GM12878 (cell line): ENCODE measurements at regions not wholly inside any gene's neighbourhood (a gene's known extent, or its start where the extent isn't known, plus 50 kb on each side); places are given as distances from the start of the nearest gene placed in this dataset.

Experiments
- ATAC-seq: fragments of 200-7000 bp; cut with Tn5 transposase; 3 replicates; pipeline ENCODE4 v1.9.1; 2020; ENCODE audit warnings: mild to moderate bottlenecking, moderate library complexity
- BruUV-seq: library from RNA; stranded (reverse); fragments of 400-500 nt; replicated peaks from 2 replicates; lab custom pipeline; 2021; lab: Mats Ljungman, UMichigan
- CTCF ChIA-PET: fragments of 300-600 bp; sonication (Branson Sonifier 250); formaldehyde crosslinking; extraction: SDS; loops from one replicate; lab custom pipeline; 2021; ENCODE audit warnings: inconsistent platforms; lab: Yijun Ruan, JAX
- POLR2A ChIA-PET: fragments of 350-600 bp; formaldehyde crosslinking; extraction: SDS; loops from one replicate; lab custom pipeline; 2021; ENCODE audit warnings: inconsistent platforms; lab: Charles Lee
- RAD21 ChIA-PET: fragments of 300-600 bp; sonication (Branson Sonifier 250); formaldehyde crosslinking; loops from one replicate; lab custom pipeline; 2023; ENCODE audit warnings: antibody characterized with exemption; ENCODE audit not compliant: unreplicated experiment; lab: Charles Lee
- SMC1A ChIA-PET: fragments of 300-600 bp; sonication (Branson Sonifier 250); formaldehyde crosslinking; loops from one replicate; lab custom pipeline; 2023; ENCODE audit not compliant: unreplicated experiment, uncharacterized antibody; lab: Charles Lee
- DNase-seq: peaks from one replicate; pipeline ENCODE4 v3.0.0-alpha.2; 2011; ENCODE audit warnings: low read depth, low spot score
- FAIRE-seq: peaks from 3 replicates; lab custom pipeline; 2011; peaks lifted over from hg19 to GRCh38; lab: Jason Lieb, UNC
- H2AFZ ChIP-seq: 2 replicates; pipeline ENCODE4 v1.6.0; 2011; ENCODE audit warnings: low read depth, low read length, control low read depth; ENCODE audit not compliant: control insufficient read depth
- H3K27ac ChIP-seq: 2 replicates; pipeline ENCODE4 v1.5.1; 2011; ENCODE audit warnings: control low read depth; ENCODE audit not compliant: control insufficient read depth, insufficient read depth
- H3K27me3 ChIP-seq, 2 experiments: replicated peaks in 1 of 2; 2 replicates each; pipeline versions ENCODE4 v1.6.0 to v1.6.1; 2011; ENCODE audit warnings: low read length in 1 of 2; ENCODE audit not compliant: control insufficient read depth in 2 of 2, insufficient read depth in 2 of 2
- H3K36me3 ChIP-seq, 2 experiments: 2 replicates each; pipeline ENCODE4 v1.5.1; 2011; ENCODE audit warnings: low read length in 1 of 2; ENCODE audit not compliant: control insufficient read depth in 2 of 2, insufficient read depth in 2 of 2
- H3K4me1 ChIP-seq: 2 replicates; pipeline ENCODE4 v1.6.1; 2011; ENCODE audit warnings: mild to moderate bottlenecking, low read length, moderate library complexity, mixed read lengths; ENCODE audit not compliant: control insufficient read depth, insufficient read depth
- H3K4me2 ChIP-seq: 2 replicates; pipeline ENCODE4 v1.6.0; 2011; ENCODE audit warnings: control low read depth; ENCODE audit not compliant: control insufficient read depth, insufficient read depth
- H3K4me3 ChIP-seq: fragments of 200-600 bp; sonication (generic); 2 replicates; pipeline ENCODE4 v1.5.1; 2016
- H3K79me2 ChIP-seq: 2 replicates; pipeline ENCODE4 v1.6.0; 2011; ENCODE audit warnings: low read length; ENCODE audit not compliant: control insufficient read depth, insufficient read depth
- H3K9ac ChIP-seq: 2 replicates; pipeline ENCODE4 v1.8.0; 2011; ENCODE audit warnings: low read length, control low read depth, mixed read lengths; ENCODE audit not compliant: control insufficient read depth, insufficient read depth
- H3K9me3 ChIP-seq: replicated peaks from 3 replicates; pipeline ENCODE4 v1.5.1; 2011; ENCODE audit warnings: mild to moderate bottlenecking, low read length; ENCODE audit not compliant: control insufficient read depth, insufficient read depth
- H4K20me1 ChIP-seq: 2 replicates; pipeline ENCODE4 v1.6.0; 2011; ENCODE audit not compliant: control insufficient read depth, insufficient read depth
- BCL3 ChIP-seq: IDR thresholded peaks from 2 replicates; pipeline ENCODE4 v1.6.1; 2011; ENCODE audit warnings: borderline replicate concordance, low read depth, mild to moderate bottlenecking, moderate library complexity, low read length; ENCODE audit not compliant: insufficient read depth, poor library complexity, severe bottlenecking
- BMI1 ChIP-seq: fragments of 450-650 bp; IDR thresholded peaks from 2 replicates; pipeline ENCODE4 v1.6.1; 2016; ENCODE audit warnings: mild to moderate bottlenecking, moderate library complexity, borderline replicate concordance
- EP300 ChIP-seq, 2 experiments: fragments of 150-350 bp in 1 of 2; IDR thresholded peaks; 2 replicates each; pipeline ENCODE4 v1.6.1; 2011 to 2012; ENCODE audit warnings: low read depth in 2 of 2, low read length in 2 of 2, borderline replicate concordance in 1 of 2, improper control_type of control experiment in 1 of 2, inconsistent platforms in 1 of 2; ENCODE audit not compliant: control insufficient read depth in 1 of 2
- FOXK2 ChIP-seq: fragments of 450-650 bp; IDR thresholded peaks from 2 replicates; pipeline ENCODE4 v1.6.1; 2017; ENCODE audit warnings: mild to moderate bottlenecking, moderate library complexity
- FOXM1 ChIP-seq: IDR thresholded peaks from 2 replicates; pipeline ENCODE4 v1.6.1; 2012; ENCODE audit warnings: low read depth, mild to moderate bottlenecking, inconsistent platforms, low read length, moderate library complexity
- HDAC2 ChIP-seq: fragments of 200-600 bp; sonication (generic); IDR thresholded peaks from 2 replicates; pipeline ENCODE4 v1.6.1; 2017
- KDM1A ChIP-seq: fragments of 200-600 bp; sonication (generic); IDR thresholded peaks from 2 replicates; pipeline ENCODE4 v1.6.1; 2016; ENCODE audit warnings: borderline replicate concordance
- LARP7 ChIP-seq: fragments of 450-650 bp; IDR thresholded peaks from 2 replicates; pipeline ENCODE4 v1.6.1; 2017; ENCODE audit warnings: mild to moderate bottlenecking
- MEF2A ChIP-seq: IDR thresholded peaks from 2 replicates; pipeline ENCODE4 v1.6.1; 2011; ENCODE audit warnings: low read depth, mild to moderate bottlenecking, low read length, moderate library complexity; ENCODE audit not compliant: insufficient read depth
- MYB ChIP-seq: fragments of 150-350 bp; IDR thresholded peaks from 2 replicates; pipeline ENCODE4 v1.6.1; 2014; ENCODE audit warnings: mild to moderate bottlenecking, low read depth, low read length, borderline replicate concordance
- NFIC ChIP-seq: IDR thresholded peaks from 2 replicates; pipeline ENCODE4 v1.6.1; 2012; ENCODE audit warnings: low read depth, mild to moderate bottlenecking, inconsistent platforms, low read length, moderate library complexity
- NR2F1 ChIP-seq: fragments of 450-650 bp; conservative IDR thresholded peaks from 2 replicates; pipeline ENCODE4 v1.6.1; 2017; ENCODE audit warnings: mild to moderate bottlenecking
- PAX5 ChIP-seq: IDR thresholded peaks from 2 replicates; pipeline ENCODE4 v1.6.1; 2011; ENCODE audit warnings: low read depth, low read length, borderline replicate concordance
- RAD51 ChIP-seq: fragments of 450-650 bp; IDR thresholded peaks from 2 replicates; pipeline ENCODE4 v1.6.1; 2016; ENCODE audit warnings: moderate library complexity, mild to moderate bottlenecking, inconsistent platforms
- SIN3A ChIP-seq: IDR thresholded peaks from 2 replicates; pipeline ENCODE4 v1.6.1; 2012; ENCODE audit warnings: low read depth, low read length, improper control_type of control experiment
- SMAD1 ChIP-seq: fragments of 450-650 bp; IDR thresholded peaks from 2 replicates; pipeline ENCODE4 v1.6.1; 2018; ENCODE audit warnings: mild to moderate bottlenecking, low read depth; ENCODE audit not compliant: partially characterized antibody
- STAT1 ChIP-seq: fragments of 450-650 bp; conservative IDR thresholded peaks from 2 replicates; pipeline ENCODE4 v1.6.1; 2014; ENCODE audit warnings: antibody characterized with exemption, mild to moderate bottlenecking
- ZBTB11 ChIP-seq: fragments of 450-650 bp; formaldehyde crosslinking; IDR thresholded peaks from 2 replicates; pipeline ENCODE4 v1.5.0; 2022; ENCODE audit warnings: mild to moderate bottlenecking, missing genetic modification characterization
- ZNF207 ChIP-seq: fragments of 450-650 bp; IDR thresholded peaks from 2 replicates; pipeline ENCODE4 v1.6.1; 2014; ENCODE audit warnings: antibody characterized with exemption, mild to moderate bottlenecking, borderline replicate concordance
- WGBS: methylation state at CpG from one replicate; pipeline ENCODE4 v1.1.6; 2016; ENCODE audit warnings: low lambda C conversion rate; ENCODE audit not compliant: insufficient replicate concordance, insufficient coverage; ENCODE audit errors: missing lambda C conversion rate; 5-methylcytosine and 5-hydroxymethylcytosine counted together
- in situ Hi-C: fragments of 300-500 bp; cut with MboI; formaldehyde crosslinking; loops from 9 replicates; pipeline ENCODE4 v1.14.3; 2018; ENCODE audit warnings: mixed read lengths
- intact Hi-C: fragments of 100-400 bp; cut with micrococcal nuclease; formaldehyde crosslinking; loops from one replicate; pipeline ENCODE4 v1.14.2; 2022; ENCODE audit not compliant: unreplicated experiment
- TF ChIP-seq, protein P1 (sequence below): IDR thresholded peaks from 2 replicates; pipeline ENCODE4 v1.6.1; 2012; ENCODE audit warnings: low read depth, low read length, improper control_type of control experiment

DNA sequence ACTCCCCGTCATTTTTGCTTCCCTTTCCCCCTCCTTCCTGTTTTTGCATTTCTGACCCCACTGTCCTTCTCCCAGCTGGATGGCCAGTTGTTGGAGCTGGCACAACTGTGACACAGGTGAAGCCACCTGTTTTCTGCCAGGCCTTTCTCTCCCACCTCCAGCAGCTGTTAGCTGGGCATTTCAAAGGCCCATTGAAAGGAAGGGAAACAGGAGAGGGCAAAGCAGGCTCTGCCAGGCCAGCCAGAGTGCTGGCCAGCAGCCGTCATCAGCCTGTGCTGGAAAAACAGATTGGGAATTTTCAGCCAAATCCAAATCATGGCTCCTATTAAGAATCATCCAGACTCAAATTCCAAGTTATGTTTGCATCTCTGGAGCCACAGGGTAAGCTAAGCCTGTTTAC lies 155.2 kb upstream of the C2CD4B start:
- Histone ChIP-seq H3K36me3 (no peaks in the 10 kb centered on the region), H3K4me3 (no peak overlapping the region), H3K4me2 (no peak overlapping the region), H3K9ac (no peak overlapping the region), H4K20me1 (no peaks in the 10 kb centered on the region), H3K27ac (no peak overlapping the region), H3K79me2 (no peaks in the 10 kb centered on the region), H3K27me3 (no peaks in the 10 kb centered on the region), H3K4me1 (no peaks in the 10 kb centered on the region), H3K9me3 (no peaks in the 10 kb centered on the region), H2AFZ (no peak overlapping the region)
- no peak for TF ChIP-seq NFIC
- no peak for TF ChIP-seq BMI1
- TF ChIP-seq SMAD1, result no peak
- TF ChIP-seq HDAC2, result no peak
- no peak for TF ChIP-seq NR2F1
- no peak for TF ChIP-seq EP300 (IDR thresholded peaks at IDR 0.05; ENCODE audit: borderline replicate concordance in 1 of 2, control insufficient read depth in 1 of 2, low read depth in 2 of 2, low read length in 2 of 2)
- TF ChIP-seq RAD51, result no peak
- TF ChIP-seq, protein P1, sequence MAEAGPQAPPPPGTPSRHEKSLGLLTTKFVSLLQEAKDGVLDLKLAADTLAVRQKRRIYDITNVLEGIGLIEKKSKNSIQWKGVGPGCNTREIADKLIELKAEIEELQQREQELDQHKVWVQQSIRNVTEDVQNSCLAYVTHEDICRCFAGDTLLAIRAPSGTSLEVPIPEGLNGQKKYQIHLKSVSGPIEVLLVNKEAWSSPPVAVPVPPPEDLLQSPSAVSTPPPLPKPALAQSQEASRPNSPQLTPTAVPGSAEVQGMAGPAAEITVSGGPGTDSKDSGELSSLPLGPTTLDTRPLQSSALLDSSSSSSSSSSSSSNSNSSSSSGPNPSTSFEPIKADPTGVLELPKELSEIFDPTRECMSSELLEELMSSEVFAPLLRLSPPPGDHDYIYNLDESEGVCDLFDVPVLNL, result no peak
- no peak for TF ChIP-seq SIN3A
- TF ChIP-seq MEF2A, result no peak
- TF ChIP-seq BCL3, result no peak
- TF ChIP-seq FOXM1, result no peak
- TF ChIP-seq LARP7, result no peak
- TF ChIP-seq ZBTB11 (CRISPR knock-in tag), result no peak
- TF ChIP-seq ZNF207, result no peak
- TF ChIP-seq FOXK2, result no peak
- no peak for TF ChIP-seq KDM1A
- TF ChIP-seq STAT1, result no peak
- no peak for TF ChIP-seq PAX5
- no peak for TF ChIP-seq MYB
- ATAC-seq (no peak), FAIRE-seq (no peak), DNase-seq (no peak)
- ChIA-PET CTCF (no interaction called here), POLR2A (no interaction called here), SMC1A (no interaction called here), RAD21 (no interaction called here)
- in situ Hi-C loops, result no loop called here
- no TSS peak for BruUV-seq
- 36% methylated on average over 2 of the region's 2 CpGs for WGBS
- intact Hi-C loops, result no loop called here
